ENCODE measurements at regions not wholly inside any gene's neighbourhood (a gene's known extent, or its start where the extent isn't known, plus 50 kb on each side); places are given as distances from the start of the nearest gene placed in this dataset.

DNA sequence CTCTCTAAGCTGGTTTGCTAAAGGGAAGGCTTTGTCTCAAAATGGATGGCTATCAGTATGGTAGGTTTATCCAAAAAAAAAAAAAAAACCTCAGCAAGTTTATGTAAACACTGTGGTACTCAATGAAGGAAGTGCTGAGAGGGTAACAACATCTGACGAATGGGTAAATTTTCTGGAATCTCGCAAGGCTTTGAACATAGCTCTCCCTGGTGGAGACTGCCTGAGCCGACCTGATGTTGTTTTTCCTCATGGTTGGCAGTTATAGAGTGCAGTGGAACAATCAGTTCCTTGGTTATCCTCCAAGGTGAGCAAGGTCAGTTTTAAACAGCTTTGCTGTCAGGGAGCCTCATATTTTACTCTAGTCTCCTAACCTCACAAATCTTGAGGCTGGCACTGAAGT, 94.6 kb downstream of the ZPLD1 start:
- peak; percentile 4 for DNase-seq (ENCODE audit: low spot score)

DNA sequence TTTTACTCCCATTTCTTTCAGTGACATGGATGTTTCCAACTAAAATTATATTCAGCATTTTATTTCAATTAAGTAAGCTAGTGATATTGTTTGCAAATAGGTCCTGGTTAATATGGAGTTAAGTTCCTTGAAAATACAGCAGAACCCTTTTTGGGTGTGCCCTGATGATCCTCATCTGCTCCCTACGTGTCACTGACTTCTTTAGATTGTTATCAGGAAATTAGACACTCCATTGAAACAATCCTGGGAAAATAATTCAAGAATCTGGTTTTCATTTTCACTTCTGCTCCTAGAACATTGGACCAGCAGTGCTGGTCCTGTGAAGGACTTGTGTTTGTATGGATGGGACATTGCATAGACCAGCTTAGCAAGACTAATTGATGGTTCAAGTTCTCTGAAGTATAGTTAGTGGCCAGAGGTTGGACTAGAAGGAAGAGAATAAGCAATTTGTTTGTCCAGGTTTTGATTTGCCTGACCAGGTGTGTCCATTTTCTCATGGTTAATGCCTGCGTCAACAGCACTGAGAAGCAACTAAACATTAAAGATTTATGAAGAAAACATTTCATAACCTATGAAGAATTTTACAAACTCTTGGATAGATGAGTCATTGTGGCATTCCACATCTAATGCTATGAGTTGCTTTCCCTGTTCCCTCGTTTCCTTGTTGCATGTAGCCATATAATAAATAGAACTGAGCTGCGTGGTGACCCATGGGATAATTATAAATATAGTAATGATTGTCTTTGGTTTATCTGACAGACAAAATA, 95.8 kb downstream of the ZPLD1 start:
- DNase-seq (ENCODE audit: low spot score), result peak; percentile 8

DNA sequence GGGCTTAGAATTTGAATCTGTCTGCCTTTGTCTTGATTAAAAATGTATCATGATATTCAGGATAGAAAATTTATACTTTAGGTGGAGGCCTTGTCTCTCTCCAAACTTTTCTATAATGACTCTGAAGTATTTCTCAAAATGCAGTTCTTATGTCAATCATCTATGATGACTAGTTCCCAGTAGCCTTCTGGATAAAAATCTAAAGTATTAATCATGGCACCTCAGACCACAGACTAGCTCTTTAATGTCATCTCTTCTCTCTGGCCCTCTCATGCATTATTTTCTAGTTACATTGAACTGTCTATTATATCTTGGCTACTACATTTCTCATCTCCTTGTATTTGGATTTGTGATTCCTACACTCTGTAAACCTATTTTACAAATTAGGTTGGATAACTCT, 96.9 kb downstream of the ZPLD1 start:
- DNase-seq (ENCODE audit: low spot score), result no peak

DNA sequence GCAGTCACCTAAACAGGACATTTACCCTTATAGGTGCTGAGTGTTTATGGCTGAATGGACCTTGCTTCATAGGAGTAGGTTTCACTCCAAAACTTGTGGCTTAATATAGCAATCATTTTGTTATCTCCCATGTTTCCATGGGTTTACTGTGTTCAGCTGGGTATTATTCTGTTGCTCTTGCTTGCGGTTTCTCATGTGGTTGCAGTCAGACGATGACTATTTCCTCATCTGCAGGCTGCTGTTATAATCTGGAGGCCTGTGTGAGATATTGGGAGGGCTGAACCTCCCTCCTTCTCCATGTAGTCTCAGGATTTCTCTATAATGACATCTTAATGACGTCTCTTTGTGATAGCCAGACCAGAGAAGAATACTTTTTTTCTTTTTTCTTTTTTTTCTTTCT, 98.1 kb downstream of the ZPLD1 start:
- DNase-seq (ENCODE audit: low spot score), result no peak

DNA sequence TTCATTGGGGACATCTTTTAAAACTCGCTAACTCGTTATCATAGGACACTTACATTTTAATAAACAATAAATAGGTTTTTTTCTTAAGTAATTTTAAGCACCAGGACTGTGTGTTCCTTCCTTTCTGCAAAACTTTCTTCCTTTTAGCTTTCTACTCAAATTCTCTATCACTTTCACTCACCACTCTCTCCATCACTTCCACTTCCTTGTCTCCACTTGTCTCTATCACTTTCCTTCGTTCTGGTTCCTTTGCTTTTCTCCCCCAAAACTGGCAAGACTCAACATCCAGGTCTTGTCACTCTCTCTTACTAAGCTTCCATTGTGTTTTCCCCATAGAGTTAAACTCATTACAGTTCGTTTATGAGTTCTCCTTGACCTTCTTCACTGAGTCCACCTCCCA, 99.0 kb downstream of the ZPLD1 start:
- DNase-seq (ENCODE audit: low spot score), result no peak

DNA sequence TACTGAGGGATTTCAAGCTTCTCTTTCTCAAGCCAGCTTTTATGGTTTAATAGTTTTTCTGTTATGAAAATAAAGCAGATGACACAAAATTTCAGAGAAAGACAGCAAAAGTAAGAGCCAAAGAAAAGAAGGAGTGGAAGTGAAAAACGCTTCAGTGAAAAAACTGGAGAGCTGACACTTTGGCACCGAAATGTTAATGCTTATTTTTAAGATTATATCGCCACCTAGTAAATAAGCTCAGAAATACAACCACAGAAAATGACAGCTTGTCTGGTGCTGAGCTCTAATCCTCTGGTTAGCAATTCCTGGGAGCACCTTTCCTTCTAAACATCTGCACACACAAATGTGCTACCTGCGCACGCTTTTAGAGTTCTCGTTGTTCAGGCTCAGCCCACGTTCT, 101.6 kb downstream of the ZPLD1 start:
- DNase-seq (ENCODE audit: low spot score), result peak; percentile 63

DNA sequence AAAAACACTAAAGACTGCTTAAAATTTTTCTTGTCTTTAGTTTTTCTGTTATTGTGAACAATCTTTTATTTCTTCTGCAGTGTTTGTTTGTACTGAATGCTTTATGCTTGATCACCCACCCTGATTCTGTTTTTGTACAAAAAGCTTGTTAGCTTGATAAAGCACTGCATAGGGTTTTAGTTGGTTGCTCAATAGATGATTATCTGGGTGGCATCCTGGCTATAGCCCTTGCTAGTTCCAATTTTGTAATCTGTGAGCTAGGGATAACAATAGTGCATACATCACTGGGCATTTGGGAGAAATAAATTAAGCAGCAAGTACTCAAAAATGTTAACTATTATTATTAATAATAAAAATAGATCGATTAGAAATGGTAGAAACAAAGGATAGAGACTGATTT, 102.3 kb downstream of the ZPLD1 start:
- DNase-seq (ENCODE audit: low spot score), result no peak

DNA sequence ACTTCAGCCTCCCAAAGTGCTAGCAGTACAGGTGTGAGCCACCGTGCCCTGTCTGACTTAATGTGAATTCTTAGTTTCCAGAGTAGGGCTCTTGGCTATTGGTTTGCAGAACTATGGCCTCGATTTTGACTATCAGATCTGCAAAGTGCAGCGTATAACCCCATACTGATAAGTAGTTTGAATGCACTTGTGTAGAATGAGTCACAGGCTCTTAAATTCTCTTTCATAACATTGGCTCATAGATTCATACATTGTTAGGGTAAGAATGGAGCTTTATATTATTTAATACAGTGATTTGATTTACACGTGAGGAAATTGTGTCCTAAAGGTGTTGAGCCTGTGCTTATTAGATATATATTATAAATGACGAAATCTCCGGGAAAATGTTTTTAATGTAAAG, 109.9 kb downstream of the ZPLD1 start:
- no peak for DNase-seq (ENCODE audit: low spot score)

DNA sequence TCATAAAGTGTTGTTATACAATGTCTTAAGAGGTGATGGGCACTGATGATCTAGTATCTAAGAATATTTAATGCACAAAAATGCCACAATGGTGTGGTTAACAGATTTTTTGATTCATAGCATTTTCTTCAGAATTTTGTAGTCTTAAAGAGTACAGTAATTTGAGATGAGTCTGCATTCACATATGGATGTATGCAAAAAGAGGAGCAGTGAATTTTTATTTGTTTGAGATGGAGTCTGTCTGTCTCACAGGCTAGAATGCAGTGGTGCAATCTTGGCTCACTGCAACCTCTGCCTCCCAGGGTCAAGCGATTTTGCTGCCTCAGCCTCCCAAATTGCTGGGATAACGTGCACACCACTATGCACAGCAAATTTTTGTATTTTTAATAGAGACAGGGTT, 110.5 kb downstream of the ZPLD1 start:
- DNase-seq (ENCODE audit: low spot score), result no peak

DNA sequence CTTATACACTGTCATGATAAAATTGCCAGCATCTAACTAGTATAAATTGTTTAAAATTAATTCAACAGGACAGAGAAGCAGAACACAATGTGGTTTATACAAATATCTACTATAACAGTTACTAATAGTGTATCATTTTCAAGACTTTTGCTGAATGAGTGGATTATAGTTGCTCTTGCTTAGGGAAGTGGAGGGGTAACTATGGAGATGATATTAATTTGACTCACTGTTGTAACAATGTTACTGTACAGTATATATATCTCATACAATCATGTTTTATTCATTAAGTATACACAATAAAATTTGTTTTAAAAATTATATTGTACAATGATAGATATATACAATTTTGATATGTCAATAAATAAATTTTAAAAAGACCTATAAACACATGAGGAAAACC, 119.1 kb downstream of the ZPLD1 start:
- no peak for DNase-seq (ENCODE audit: low spot score)

DNA sequence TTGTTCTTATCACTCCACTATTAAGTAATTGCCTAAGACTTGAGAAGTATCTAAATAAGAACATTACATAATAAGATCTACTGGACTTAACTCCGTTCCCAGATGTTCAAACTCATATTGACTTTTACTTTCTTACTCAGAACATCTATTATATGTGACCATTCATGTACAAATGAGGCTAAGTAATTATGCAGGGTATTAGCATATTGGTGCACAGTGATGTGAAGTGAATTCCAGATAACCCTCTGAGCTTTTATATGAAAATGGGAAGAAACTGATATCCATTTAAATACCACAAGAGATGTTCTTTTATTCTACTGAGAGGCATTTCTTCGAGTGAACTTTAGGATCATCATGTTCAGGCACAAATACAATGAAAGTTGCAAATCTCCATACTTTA, 135.7 kb downstream of the ZPLD1 start:
- no peak for DNase-seq (ENCODE audit: low spot score)

DNA sequence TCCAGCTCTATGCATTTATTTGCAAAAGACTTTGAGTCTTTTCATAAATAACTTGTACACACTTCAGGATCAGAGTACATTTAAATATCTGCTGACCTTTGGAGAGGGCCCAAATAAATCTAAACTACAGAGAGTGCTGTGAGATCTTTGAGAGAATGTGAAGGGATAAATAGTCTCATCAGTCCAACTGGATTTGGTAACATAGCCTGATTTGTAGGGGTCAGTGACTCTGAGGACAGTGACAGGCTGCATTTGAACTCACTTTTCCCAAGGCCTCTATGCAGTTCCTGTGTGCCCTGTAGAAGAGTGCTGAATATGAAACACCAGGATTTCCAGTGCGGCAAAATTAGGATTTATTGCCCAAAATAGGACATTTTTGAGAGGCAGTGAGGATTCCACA, 136.2 kb downstream of the ZPLD1 start:
- no peak for DNase-seq (ENCODE audit: low spot score)

DNA sequence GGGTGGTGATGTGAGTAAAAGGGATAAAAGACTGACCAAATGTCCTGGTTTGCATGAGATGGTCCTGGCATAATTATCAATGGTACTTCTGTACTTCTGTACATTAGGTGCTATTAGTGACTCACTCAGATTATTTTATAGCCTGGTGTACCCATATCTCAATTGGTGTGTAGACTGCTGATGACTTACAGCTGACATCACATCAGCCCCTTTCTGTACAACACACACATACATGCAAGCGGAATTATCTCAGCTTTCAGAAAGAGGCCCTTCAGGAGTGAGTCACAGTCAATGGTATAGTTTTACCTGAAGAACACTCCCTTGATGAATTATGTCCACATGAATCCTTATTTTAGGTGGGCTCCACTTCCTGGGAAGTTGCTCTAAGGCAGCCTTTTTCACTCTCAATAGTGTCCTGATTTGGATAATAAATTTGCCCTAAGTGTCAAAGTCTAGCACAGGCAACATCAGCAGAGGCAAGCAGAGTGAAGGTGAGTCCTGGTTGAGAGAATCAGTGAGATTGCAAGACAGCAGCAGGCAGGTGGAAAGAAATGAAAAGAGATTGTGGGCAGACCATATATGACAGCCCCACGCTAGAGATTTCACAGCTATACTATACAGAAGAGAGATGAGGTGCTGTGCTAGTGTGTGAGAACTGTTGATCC, 137.0 kb downstream of the ZPLD1 start:
- no peak for DNase-seq (ENCODE audit: low spot score)

DNA sequence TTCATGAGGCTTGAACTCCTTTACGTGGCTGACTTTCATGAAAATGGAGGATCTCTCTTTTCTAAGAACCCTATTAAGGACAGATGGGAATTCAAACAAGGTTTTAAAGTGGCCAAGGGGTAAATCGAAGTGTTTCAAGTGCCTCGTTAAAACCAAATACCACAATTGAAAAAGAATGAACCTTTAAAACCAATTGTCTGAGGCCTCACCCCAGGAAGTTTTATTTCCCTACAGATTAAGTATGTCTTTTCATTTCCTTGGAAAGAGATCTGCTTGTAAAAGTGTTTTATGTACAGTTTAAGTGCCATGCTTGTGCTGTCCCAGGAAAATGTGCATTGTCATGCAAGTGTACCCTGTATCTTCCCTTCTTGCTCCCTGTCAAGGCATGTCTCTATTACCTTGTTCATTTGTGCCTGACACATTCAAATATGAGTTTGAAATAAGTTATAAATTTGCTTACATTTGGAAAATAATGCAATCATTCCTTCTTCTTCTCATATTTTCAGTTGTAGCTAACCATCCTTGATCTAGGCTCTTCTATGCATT, 138.7 kb downstream of the ZPLD1 start:
- DNase-seq (ENCODE audit: low spot score), result no peak

DNA sequence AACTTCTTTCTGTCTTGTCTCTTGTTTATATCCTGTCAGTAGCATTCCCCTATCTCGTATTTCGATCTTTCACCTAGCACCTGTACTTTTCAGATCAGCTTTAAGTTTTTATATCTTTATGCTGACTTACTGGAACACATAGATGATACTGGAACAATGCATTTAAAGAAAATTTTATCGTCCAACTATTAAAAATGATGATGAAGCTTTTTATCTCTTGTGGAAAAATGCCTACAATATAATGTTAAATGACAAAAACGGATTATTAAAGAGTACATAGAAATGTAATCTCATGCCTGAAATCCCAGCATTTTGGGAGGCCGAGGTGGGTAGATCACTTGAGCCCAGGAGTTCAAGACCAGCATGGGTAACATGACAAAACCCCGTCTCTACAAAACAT, 139.5 kb downstream of the ZPLD1 start:
- DNase-seq (ENCODE audit: low spot score), result no peak

DNA sequence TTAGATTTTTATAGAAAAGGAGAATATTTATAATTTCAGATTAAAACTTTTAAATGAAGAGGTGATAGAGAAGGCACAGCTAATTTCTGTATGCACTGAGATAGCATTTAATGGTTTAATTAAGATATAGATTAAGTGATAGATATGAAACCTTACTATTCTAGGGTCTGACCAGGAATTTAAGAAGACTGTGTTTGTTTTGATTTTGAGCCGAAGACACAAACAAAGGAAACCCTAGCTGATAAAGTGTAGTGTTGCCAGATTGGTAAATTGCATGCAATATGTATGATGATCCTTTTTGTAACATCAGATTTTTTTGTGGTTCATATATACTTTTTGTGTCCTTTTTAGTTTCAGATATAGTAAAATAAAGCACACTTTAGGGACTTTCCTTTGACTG, 141.8 kb downstream of the ZPLD1 start:
- DNase-seq (ENCODE audit: low spot score), result no peak

DNA sequence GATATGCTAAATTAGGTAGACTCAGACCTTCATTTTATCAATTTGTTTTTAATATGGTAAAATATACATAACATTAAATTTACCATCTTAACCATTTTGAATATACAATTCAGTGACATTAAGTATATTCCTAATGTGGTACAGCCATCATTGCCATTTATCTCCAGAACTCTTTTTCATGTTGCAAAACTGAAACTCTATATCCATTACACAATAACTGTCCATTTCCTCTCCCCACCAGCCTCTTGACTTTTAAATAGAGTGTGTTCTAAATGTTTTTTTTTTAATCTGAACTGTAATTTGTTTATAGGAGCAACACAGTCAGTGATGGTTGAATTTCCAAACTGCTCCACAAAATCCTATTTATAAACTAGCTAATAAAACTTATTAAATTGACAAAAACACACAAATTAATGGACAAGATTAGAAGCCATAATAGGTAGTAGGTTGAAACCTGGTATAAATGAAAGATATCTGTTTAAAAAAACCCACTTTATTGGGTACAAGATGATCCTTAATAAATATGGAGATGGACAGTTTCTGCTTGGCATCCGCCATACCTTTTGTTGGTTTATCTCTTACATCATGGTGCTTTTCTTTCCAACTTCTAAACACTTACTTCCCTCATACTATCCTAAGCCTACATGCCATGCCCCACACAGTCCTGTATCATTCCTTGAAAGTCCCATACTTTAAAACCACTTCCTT, 142.4 kb downstream of the ZPLD1 start:
- no peak for DNase-seq (ENCODE audit: low spot score)

DNA sequence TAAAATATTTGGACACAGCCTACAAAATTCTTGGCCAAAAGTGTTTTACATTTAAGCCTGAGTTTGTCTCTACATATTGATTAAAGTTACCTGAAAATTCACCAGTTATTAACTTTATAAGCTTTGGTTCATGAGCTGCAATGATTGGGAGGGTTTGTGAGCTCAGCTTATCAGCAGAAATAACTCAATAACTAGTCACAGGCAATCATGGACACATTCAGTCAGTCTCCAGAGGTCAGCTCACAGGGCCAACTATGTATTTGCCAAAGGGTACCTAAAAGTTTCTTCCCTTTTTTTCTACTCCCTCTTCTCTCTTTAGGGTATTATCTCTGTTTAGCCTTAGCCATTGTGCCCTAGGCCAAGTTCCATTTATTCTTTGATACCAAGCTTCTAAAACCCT, 145.9 kb downstream of the ZPLD1 start:
- no peak for DNase-seq (ENCODE audit: low spot score)

DNA sequence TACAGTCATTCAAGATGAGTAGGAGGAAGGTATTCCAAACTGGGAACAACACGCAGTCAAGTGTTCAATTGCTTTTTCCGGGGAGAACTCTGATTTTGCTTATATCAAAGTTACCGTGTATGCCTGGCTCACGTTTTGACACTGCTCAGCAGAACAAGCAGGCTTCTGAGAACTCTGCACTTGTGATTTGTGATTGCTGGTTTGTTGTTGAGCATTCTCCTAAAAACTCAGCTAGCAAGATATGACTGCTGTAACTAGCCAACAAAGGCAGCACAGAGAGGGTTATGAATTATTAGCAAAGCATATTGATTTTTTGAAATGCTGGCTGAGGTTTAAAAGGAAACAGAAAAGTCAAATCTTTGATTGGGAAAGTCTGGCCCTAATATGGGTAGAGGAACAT, 151.7 kb downstream of the ZPLD1 start:
- DNase-seq (ENCODE audit: low spot score), result no peak

DNA sequence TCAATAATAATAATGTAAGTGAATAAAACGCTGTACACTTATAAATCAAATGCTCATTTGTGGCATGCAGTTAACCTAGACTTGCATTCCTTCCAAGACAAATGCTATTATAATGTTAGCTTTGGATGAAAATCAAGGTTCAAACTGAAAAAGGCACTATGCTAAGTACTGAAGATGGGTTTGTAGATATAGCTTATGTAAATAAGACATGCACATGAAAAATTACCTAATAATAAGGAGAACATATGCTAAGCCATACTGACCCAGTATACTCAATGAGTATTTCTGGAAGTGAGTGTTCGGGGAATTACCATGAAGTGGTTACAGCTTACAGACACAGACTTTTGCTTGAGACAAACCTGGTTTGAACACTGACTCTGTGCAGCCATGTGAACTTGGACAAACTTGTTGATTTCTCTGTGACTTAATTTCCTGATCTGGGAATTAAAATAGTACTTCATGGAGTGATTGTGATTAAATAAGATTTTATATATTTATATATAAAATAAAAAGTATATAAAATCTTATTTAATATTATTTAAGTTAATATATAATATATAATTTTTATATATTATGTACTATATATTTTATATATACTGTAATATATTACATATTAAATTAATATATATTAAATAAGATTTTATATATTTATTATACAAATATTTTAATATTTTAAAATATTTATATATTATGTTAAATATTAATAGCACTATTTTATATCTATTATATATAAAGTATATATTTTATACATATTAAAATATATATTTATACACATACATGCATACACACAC, 159.2 kb downstream of the ZPLD1 start:
- no peak for DNase-seq (ENCODE audit: low spot score)

DNA sequence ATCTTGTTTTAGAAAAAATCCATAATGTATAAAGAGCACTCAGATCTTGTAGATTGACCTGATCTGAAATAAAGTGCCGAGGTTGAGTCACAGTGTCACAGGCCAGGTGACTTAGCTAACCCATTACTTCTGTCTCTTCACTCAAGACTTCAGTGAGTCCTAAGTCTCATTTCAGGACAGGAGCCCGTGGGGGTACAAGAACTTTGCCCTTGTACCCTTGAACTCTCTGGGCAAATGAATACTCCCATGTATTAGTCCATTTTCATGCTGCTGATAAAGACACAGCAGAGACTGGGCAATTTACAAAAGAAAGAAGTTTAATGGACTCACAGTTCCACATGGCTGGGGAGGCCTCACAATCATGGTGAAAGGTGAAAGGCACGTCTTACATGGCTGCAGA, 160.2 kb downstream of the ZPLD1 start:
- DNase-seq (ENCODE audit: low spot score), result no peak

Data from LoVo (cell line).